Effector memory CD8-positive, alpha-beta T cell (primary cell): ENCODE measurements at regions not wholly inside any gene's neighbourhood (a gene's known extent, or its start where the extent isn't known, plus 50 kb on each side); places are given as distances from the start of the nearest gene placed in this dataset.
"Not testable (repeated sequence)": the region's sequence is repeated elsewhere in the genome, so short reads cannot be mapped to it uniquely, and the experiment has no call there.

ENCODE experiments used
- ATAC-seq: fragments of 150-1000 bp; cut with Tn5 transposase; replicated peaks from 2 replicates; pipeline ENCODE4 v1.10.0; 2021; ENCODE audit warnings: mild to moderate bottlenecking, moderate library complexity
- DNase-seq, 3 experiments: peaks; one replicate each; pipeline ENCODE4 v3.0.0; 2021
- H3K27ac Mint-ChIP-seq, 2 donors: one replicate each; pipeline ENCODE4 v1.8.0; 2022; ENCODE audit warnings: mild to moderate bottlenecking in 2 of 2, mixed read lengths in 2 of 2, moderate library complexity in 2 of 2
- H3K27me3 Mint-ChIP-seq, 2 donors: one replicate each; pipeline ENCODE4 v1.8.0; 2022; ENCODE audit warnings: mixed read lengths in 2 of 2
- H3K36me3 Mint-ChIP-seq: one replicate; pipeline ENCODE4 v1.8.0; 2022; ENCODE audit warnings: mild to moderate bottlenecking, moderate library complexity, mixed read lengths; ENCODE audit not compliant: insufficient read depth
- H3K4me1 Mint-ChIP-seq, 2 donors: one replicate each; pipeline ENCODE4 v1.8.0; 2022; ENCODE audit warnings: low read depth in 2 of 2, mixed read lengths in 2 of 2
- H3K4me3 Mint-ChIP-seq, 2 donors: one replicate each; pipeline ENCODE4 v1.8.0; 2022; ENCODE audit warnings: mild to moderate bottlenecking in 2 of 2, mixed read lengths in 2 of 2, moderate library complexity in 2 of 2
- H3K9me3 Mint-ChIP-seq, 2 donors: one replicate each; pipeline ENCODE4 v1.8.0; 2022; ENCODE audit warnings: mixed read lengths in 2 of 2

- H3K4me1 Mint-ChIP-seq, result no peaks in the 10 kb centered on the region
- ATAC-seq (no peak), DNase-seq (no peak)
- H3K36me3 Mint-ChIP-seq, result no peaks in the 10 kb centered on the region
- H3K27ac Mint-ChIP-seq, result no peak overlapping the region
- no peaks in the 10 kb centered on the region for H3K9me3 Mint-ChIP-seq
- peaks cover 0 to 7% of the 10 kb centered on the region in 2 donors for H3K27me3 Mint-ChIP-seq
- no peak overlapping the region for H3K4me3 Mint-ChIP-seq
Observed at GRCh38 chr7:108659867-108660266, 90.2 kb downstream of the DNAJB9 start.

DNA sequence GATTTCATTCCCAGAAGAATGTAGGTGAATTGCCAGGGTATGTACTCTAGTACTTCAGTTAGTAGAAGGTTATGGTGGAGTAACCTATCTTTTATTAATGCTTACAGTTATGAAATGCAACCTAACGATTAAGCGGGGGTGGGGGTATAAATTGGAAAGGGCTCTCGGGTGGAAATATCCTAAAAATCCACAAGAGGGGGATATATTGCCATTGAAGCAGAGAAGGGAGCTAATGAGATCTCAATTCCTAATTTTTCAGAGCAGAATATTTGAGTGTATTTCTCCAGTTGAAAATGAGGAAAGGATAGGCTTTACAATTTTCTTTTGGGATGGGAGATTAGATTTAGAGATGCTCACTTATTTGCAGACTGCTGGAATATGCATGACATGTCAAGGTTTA, 90.8 kb downstream of the DNAJB9 start:
- no peak overlapping the region for H3K27ac Mint-ChIP-seq
- no peaks in the 10 kb centered on the region for H3K36me3 Mint-ChIP-seq
- DNase-seq (no peak), ATAC-seq (no peak)
- no peaks in the 10 kb centered on the region for H3K4me1 Mint-ChIP-seq
- no peak overlapping the region for H3K4me3 Mint-ChIP-seq
- H3K9me3 Mint-ChIP-seq, result no peaks in the 10 kb centered on the region
- H3K27me3 Mint-ChIP-seq, result peaks cover 0 to 7% of the 10 kb centered on the region in 2 donors

DNA sequence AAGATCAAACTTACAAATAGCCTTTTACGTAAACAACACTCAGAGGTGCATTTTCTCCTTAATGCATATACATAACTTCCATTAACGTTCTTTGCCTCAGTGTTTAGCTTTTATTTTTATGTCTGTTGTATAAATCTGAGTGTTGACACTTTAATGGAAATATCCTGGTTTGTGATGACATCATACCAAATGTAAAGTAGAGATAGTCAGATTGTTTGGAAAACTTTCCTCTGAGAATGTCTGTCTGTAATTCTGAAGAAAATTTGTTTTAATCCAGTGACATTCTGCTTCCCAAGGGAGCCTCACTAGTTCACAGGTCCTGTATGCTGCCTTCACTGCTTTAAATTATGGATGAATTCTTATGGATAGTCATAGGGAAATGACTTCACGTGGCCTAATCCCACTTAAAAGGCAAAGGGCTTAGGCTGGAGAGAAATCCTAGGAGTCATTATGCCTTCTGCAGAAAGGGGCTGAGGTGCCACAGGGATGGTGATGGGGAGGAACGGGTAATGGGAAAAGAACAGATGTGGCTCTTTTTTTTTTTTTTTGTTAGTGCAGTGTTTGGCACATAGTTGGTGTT, 93.2 kb downstream of the DNAJB9 start:
- H3K27ac Mint-ChIP-seq, result no peak overlapping the region
- no peak overlapping the region for H3K4me3 Mint-ChIP-seq
- ATAC-seq (no peak), DNase-seq (no peak)
- H3K36me3 Mint-ChIP-seq, result no peaks in the 10 kb centered on the region
- H3K9me3 Mint-ChIP-seq, result no peaks in the 10 kb centered on the region
- H3K27me3 Mint-ChIP-seq, result peaks cover 0 to 4% of the 10 kb centered on the region in 2 donors
- H3K4me1 Mint-ChIP-seq, result no peaks in the 10 kb centered on the region

DNA sequence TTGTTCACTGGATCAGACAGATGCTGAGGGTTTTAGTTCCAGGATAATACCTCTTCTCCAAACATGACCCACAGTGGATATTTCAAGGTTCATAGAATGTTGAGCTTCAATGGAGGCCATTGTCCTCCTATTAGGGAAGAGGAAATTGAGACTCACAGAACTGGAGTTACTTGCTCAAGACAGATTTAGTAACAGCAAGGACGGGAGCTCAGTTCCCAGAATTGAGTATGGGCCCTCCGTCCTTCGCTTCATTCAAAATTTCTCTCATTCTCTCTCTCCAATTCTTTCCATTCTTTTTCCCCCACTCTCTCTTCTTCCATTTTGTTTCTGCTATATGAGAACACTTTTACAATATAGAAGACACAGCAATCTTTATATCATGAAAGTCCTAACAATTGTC, 94.0 kb downstream of the DNAJB9 start:
- no peak for DNase-seq
- no peak overlapping the region for H3K27ac Mint-ChIP-seq
- no peak for ATAC-seq
- no peak overlapping the region for H3K4me3 Mint-ChIP-seq
- H3K9me3 Mint-ChIP-seq, result no peaks in the 10 kb centered on the region
- H3K36me3 Mint-ChIP-seq, result no peaks in the 10 kb centered on the region
- H3K27me3 Mint-ChIP-seq, result peaks cover under 1 to 2% of the 10 kb centered on the region in 2 donors
- H3K4me1 Mint-ChIP-seq, result no peaks in the 10 kb centered on the region

- Mint-ChIP-seq H3K4me1 (no peaks in the 10 kb centered on the region), H3K9me3 (no peaks in the 10 kb centered on the region), H3K27ac (no peak overlapping the region), H3K27me3 (peaks cover 5 to 9% of the 10 kb centered on the region in 2 donors), H3K36me3 (no peaks in the 10 kb centered on the region), H3K4me3 (no peak overlapping the region)
- ATAC-seq (no peak), DNase-seq (no peak)
Observed at GRCh38 chr7:108667216-108667615, 97.5 kb downstream of the DNAJB9 start.

GRCh38 chr7:108669958-108670357, 100.3 kb downstream of the DNAJB9 start:
- H3K27me3 Mint-ChIP-seq, result peaks cover 5 to 9% of the 10 kb centered on the region in 2 donors
- DNase-seq, result no peak
- H3K27ac Mint-ChIP-seq, result no peak overlapping the region
- ATAC-seq, result no peak
- no peaks in the 10 kb centered on the region for H3K36me3 Mint-ChIP-seq
- H3K4me3 Mint-ChIP-seq, result no peak overlapping the region
- no peaks in the 10 kb centered on the region for H3K4me1 Mint-ChIP-seq
- H3K9me3 Mint-ChIP-seq, result no peaks in the 10 kb centered on the region

DNA sequence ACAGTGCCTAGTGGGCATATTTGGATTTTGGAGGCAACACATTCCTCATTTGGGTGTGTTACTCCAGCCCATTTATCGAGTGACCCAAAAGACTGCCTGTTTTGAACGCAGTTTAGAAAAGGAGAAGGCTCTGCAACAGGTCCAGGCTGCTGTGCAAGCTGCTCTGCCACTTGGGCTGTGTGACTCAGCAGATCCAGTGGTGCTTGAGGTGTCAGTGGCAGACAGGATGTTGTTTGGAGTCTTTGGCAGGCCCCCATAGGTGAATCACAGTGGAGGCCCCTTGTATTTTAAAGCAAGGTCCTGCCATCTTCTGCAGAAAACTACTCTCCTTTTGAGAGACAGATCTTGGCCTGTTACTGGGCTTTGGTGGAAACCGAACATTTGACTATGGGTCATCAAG, 104.0 kb downstream of the DNAJB9 start:
- not testable (repeated sequence) for H3K27ac Mint-ChIP-seq, H3K27me3 Mint-ChIP-seq, ATAC-seq, DNase-seq, H3K9me3 Mint-ChIP-seq, H3K36me3 Mint-ChIP-seq, H3K4me3 Mint-ChIP-seq, H3K4me1 Mint-ChIP-seq

DNA sequence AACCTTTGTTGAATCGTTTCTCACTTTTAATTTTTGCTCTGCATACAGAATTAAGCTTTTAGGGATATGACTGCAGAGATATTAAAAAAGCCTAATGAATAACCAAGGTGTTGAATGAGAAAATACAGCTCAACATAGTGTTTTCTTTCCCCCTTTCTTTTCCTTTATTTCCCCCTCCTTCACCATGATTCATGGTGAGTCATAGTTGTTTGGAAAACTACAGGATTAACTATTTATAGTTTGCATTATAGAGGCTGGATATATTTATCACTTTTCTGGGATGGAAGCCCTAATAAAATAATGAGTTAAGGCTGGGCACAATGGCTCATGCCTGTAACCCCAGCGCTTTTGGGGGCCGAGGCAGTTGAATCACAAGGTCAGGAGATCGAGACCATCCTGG, 115.0 kb downstream of the DNAJB9 start:
- ATAC-seq (no peak), DNase-seq (no peak)
- Mint-ChIP-seq H3K4me3 (no peak overlapping the region), H3K36me3 (no peaks in the 10 kb centered on the region), H3K27me3 (no peaks in the 10 kb centered on the region), H3K4me1 (no peaks in the 10 kb centered on the region), H3K9me3 (peaks cover 2 to 7% of the 10 kb centered on the region in 2 donors), H3K27ac (no peak overlapping the region)

DNA sequence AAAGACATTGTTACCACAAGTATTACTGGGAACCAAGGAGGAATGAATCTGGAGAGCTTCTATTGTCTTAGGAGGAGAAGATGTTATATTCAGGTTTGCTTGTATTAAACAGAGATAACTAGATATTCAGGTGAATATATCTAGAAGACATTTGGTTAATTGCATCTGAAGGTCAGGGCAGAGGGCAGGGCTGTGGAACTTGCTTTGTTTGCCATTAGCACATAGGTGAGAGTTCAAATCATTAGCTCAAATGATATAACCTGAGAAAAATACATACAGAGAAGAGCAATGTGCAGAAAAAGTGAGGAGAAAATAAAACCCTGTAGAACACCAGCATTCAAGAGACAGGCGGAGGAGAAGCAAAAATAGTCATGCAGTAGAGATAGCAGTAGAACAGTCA, 116.8 kb downstream of the DNAJB9 start:
- Mint-ChIP-seq H3K27ac (no peak overlapping the region), H3K27me3 (no peaks in the 10 kb centered on the region), H3K4me1 (no peaks in the 10 kb centered on the region), H3K36me3 (no peaks in the 10 kb centered on the region), H3K4me3 (no peak overlapping the region), H3K9me3 (peaks cover 2 to 7% of the 10 kb centered on the region in 2 donors)
- DNase-seq, result no peak
- no peak for ATAC-seq

GRCh38 chr7:108697254-108697653, 127.6 kb downstream of the DNAJB9 start:
- DNase-seq, result no peak
- H3K36me3 Mint-ChIP-seq, result no peaks in the 10 kb centered on the region
- peaks cover 7 to 19% of the 10 kb centered on the region in 2 donors for H3K9me3 Mint-ChIP-seq
- no peak overlapping the region for H3K27ac Mint-ChIP-seq
- peaks cover 0 to 13% of the 10 kb centered on the region in 2 donors for H3K27me3 Mint-ChIP-seq
- H3K4me1 Mint-ChIP-seq, result no peaks in the 10 kb centered on the region
- H3K4me3 Mint-ChIP-seq, result no peak overlapping the region
- no peak for ATAC-seq

GRCh38 chr7:108711611-108712010, 141.9 kb downstream of the DNAJB9 start:
- Mint-ChIP-seq H3K36me3 (no peaks in the 10 kb centered on the region), H3K4me1 (no peaks in the 10 kb centered on the region), H3K9me3 (peaks cover 0 to 9% of the 10 kb centered on the region in 2 donors), H3K27ac (no peak overlapping the region), H3K27me3 (peaks cover 0 to 7% of the 10 kb centered on the region in 2 donors), H3K4me3 (no peak overlapping the region)
- ATAC-seq (no peak), DNase-seq (no peak)

GRCh38 chr7:108716783-108717182, 147.1 kb downstream of the DNAJB9 start:
- no peak for ATAC-seq
- peaks cover 2 to 9% of the 10 kb centered on the region in 2 donors for H3K9me3 Mint-ChIP-seq
- H3K36me3 Mint-ChIP-seq, result no peaks in the 10 kb centered on the region
- H3K4me1 Mint-ChIP-seq, result no peaks in the 10 kb centered on the region
- DNase-seq, result no peak
- no peak overlapping the region for H3K27ac Mint-ChIP-seq
- peaks cover 0 to 7% of the 10 kb centered on the region in 2 donors for H3K27me3 Mint-ChIP-seq
- no peak overlapping the region for H3K4me3 Mint-ChIP-seq

GRCh38 chr7:108717781-108718180, 148.1 kb downstream of the DNAJB9 start:
- DNase-seq (no peak), ATAC-seq (no peak)
- Mint-ChIP-seq H3K27me3 (peaks cover 0 to 7% of the 10 kb centered on the region in 2 donors), H3K9me3 (peaks cover 2 to 9% of the 10 kb centered on the region in 2 donors), H3K27ac (no peak overlapping the region), H3K4me1 (no peaks in the 10 kb centered on the region), H3K36me3 (no peaks in the 10 kb centered on the region), H3K4me3 (no peak overlapping the region)

GRCh38 chr7:108719631-108720030, 150.0 kb downstream of the DNAJB9 start:
- H3K36me3 Mint-ChIP-seq, result no peaks in the 10 kb centered on the region
- H3K27me3 Mint-ChIP-seq, result peaks cover 0 to 4% of the 10 kb centered on the region in 2 donors
- no peak overlapping the region for H3K4me3 Mint-ChIP-seq
- H3K27ac Mint-ChIP-seq, result no peak overlapping the region
- H3K4me1 Mint-ChIP-seq, result no peaks in the 10 kb centered on the region
- ATAC-seq (no peak), DNase-seq (no peak)
- peaks cover 2 to 3% of the 10 kb centered on the region in 2 donors for H3K9me3 Mint-ChIP-seq

DNA sequence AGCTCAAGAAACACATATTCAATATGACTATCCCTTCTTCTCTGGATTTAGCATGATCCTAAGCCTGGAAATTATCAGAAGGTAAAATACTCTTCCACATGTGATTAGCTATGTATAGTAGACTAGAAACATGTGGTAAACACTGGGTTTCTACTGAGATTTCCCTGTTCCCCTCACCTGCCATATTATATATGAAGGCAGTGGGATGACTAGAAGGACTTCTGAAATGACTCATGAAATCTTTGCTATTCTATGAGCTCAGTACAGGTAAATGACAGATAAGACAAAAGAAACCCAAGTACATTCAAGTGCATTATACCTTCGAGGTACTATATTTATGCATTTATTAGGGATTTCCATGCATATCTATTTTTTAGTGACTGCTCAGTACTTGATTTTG, 152.9 kb downstream of the DNAJB9 start:
- Mint-ChIP-seq H3K4me1 (no peaks in the 10 kb centered on the region), H3K4me3 (no peak overlapping the region)
- ATAC-seq, result no peak

More for the DNA sequence above, 152.9 kb downstream of the DNAJB9 start:
- no peak for DNase-seq
- peaks cover 0 to 2% of the 10 kb centered on the region in 2 donors for H3K9me3 Mint-ChIP-seq
- H3K27ac Mint-ChIP-seq, result no peak overlapping the region
- no peaks in the 10 kb centered on the region for H3K27me3 Mint-ChIP-seq
- no peaks in the 10 kb centered on the region for H3K36me3 Mint-ChIP-seq
